ENCODE measurements at regions not wholly inside any gene's neighbourhood (a gene's known extent, or its start where the extent isn't known, plus 50 kb on each side); places are given as distances from the start of the nearest gene placed in this dataset.

GRCh38 chr18:51559198-51559901, 361.9 kb upstream of the MEX3C start:
- no peak for ATAC-seq
- TF ChIP-seq ZFP3 (CRISPR knock-in tag; IDR thresholded peaks at IDR 0.05) (no peak), PPARA (CRISPR knock-in tag; IDR thresholded peaks at IDR 0.05; ENCODE audit: borderline replicate concordance) (no peak), ZNF70 (CRISPR knock-in tag; IDR thresholded peaks at IDR 0.05) (no peak), ISL1 (CRISPR knock-in tag; IDR thresholded peaks at IDR 0.05) (no peak), CSDC2 (CRISPR knock-in tag; IDR thresholded peaks at IDR 0.05) (no peak), POU6F1 (CRISPR knock-in tag; IDR thresholded peaks at IDR 0.05; ENCODE audit: borderline replicate concordance, low read depth) (no peak), ZFP30 (CRISPR knock-in tag; IDR thresholded peaks at IDR 0.05) (no peak), ARNTL (CRISPR knock-in tag; IDR thresholded peaks at IDR 0.05; ENCODE audit: borderline replicate concordance, low read depth) (no peak), SNAI2 (CRISPR knock-in tag; IDR thresholded peaks at IDR 0.05) (no peak), ZC3H10 (CRISPR knock-in tag; IDR thresholded peaks at IDR 0.05) (no peak)

DNA sequence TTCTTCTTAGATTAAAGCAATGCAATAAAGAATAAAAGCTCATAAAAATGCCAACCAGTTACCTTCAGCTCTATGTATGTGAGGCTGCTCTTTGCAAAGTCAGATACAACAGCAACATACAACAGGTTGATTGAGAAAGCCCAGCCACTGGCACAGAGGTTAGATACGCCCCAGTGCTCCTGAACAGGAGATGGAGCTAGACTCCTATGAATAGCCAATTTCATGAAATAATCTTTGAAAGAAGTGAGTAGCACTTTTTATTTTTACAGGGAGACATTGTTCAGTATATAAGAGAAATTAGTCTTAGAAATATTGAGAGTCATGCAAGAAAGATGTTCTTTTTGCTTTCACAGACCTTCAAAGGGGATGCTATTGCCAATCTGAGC, 362.4 kb upstream of the MEX3C start:
- ATAC-seq, result no peak
- TF ChIP-seq, protein P1, sequence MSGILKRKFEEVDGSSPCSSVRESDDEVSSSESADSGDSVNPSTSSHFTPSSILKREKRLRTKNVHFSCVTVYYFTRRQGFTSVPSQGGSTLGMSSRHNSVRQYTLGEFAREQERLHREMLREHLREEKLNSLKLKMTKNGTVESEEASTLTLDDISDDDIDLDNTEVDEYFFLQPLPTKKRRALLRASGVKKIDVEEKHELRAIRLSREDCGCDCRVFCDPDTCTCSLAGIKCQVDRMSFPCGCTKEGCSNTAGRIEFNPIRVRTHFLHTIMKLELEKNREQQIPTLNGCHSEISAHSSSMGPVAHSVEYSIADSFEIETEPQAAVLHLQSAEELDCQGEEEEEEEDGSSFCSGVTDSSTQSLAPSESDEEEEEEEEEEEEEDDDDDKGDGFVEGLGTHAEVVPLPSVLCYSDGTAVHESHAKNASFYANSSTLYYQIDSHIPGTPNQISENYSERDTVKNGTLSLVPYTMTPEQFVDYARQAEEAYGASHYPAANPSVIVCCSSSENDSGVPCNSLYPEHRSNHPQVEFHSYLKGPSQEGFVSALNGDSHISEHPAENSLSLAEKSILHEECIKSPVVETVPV (CRISPR knock-in tag; IDR thresholded peaks at IDR 0.05), result no peak
- no peak for TF ChIP-seq GLIS3 (CRISPR knock-in tag; IDR thresholded peaks at IDR 0.05)
- TF ChIP-seq BACH2 (CRISPR knock-in tag; IDR thresholded peaks at IDR 0.05; ENCODE audit: borderline replicate concordance), result no peak

- no peak for ATAC-seq
- TF ChIP-seq OSR1 (CRISPR knock-in tag; IDR thresholded peaks at IDR 0.05) (no peak), PATZ1 (CRISPR knock-in tag; IDR thresholded peaks at IDR 0.05; ENCODE audit: borderline replicate concordance) (no peak), POU6F1 (CRISPR knock-in tag; IDR thresholded peaks at IDR 0.05; ENCODE audit: borderline replicate concordance, low read depth) (no peak), TOX (CRISPR knock-in tag; IDR thresholded peaks at IDR 0.05; ENCODE audit: borderline replicate concordance) (no peak), CSDC2 (CRISPR knock-in tag; IDR thresholded peaks at IDR 0.05) (no peak), ZC3H10 (CRISPR knock-in tag; IDR thresholded peaks at IDR 0.05) (no peak), TSHZ2 (CRISPR knock-in tag; IDR thresholded peaks at IDR 0.05) (no peak)
Measured at GRCh38 chr18:51561821-51562220, 364.3 kb upstream of the MEX3C start.

DNA sequence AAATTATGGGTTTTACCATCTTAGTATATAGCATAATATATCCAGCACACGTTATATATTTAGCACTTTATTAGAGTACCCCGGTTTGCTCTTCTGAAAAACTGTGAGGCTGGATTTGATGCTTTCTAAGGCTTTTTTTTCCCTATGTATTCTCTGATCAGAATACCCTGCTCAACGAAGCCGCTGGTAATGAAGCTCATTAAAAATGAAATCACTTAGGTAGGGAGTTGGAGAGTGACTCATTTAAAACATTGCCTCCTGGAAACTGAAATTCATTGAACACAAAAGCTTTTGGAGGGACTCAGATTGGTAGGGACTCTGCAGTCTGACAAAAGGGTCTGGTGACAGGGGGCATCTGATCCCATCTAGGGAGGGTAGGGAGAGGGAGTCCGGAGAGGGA, 365.4 kb upstream of the MEX3C start:
- no peak for ATAC-seq
- TF ChIP-seq OSR1 (CRISPR knock-in tag; IDR thresholded peaks at IDR 0.05) (no peak), POU6F1 (CRISPR knock-in tag; IDR thresholded peaks at IDR 0.05; ENCODE audit: borderline replicate concordance, low read depth) (no peak), GLIS3 (CRISPR knock-in tag; IDR thresholded peaks at IDR 0.05) (no peak), ZNF70 (CRISPR knock-in tag; IDR thresholded peaks at IDR 0.05) (no peak), TSHZ2 (CRISPR knock-in tag; IDR thresholded peaks at IDR 0.05) (no peak), ZNF8 (CRISPR knock-in tag; IDR thresholded peaks at IDR 0.05) (no peak), SNAI2 (CRISPR knock-in tag; IDR thresholded peaks at IDR 0.05) (no peak), BACH2 (CRISPR knock-in tag; IDR thresholded peaks at IDR 0.05; ENCODE audit: borderline replicate concordance) (no peak), TCF4 (CRISPR knock-in tag; IDR thresholded peaks at IDR 0.05; ENCODE audit: borderline replicate concordance) (no peak), ZNF565 (CRISPR knock-in tag; conservative IDR thresholded peaks at IDR 0.05; ENCODE audit: low read depth) (no peak), ZFP30 (CRISPR knock-in tag; IDR thresholded peaks at IDR 0.05) (no peak), ARNTL (CRISPR knock-in tag; IDR thresholded peaks at IDR 0.05; ENCODE audit: borderline replicate concordance, low read depth) (no peak), CSDC2 (CRISPR knock-in tag; IDR thresholded peaks at IDR 0.05) (no peak), TOX (CRISPR knock-in tag; IDR thresholded peaks at IDR 0.05; ENCODE audit: borderline replicate concordance) (no peak), ZC3H10 (CRISPR knock-in tag; IDR thresholded peaks at IDR 0.05) (no peak)

Data from SK-N-SH treated with all-trans-retinoic acid at 6 μM for 48 hours (cell line).